HL-60 (cell line): ENCODE measurements at regions not wholly inside any gene's neighbourhood (a gene's known extent, or its start where the extent isn't known, plus 50 kb on each side); places are given as distances from the start of the nearest gene placed in this dataset.

Experiments used
- DNase-seq, 2 experiments: peaks; one replicate each; pipeline ENCODE4 v3.0.0-alpha.2; 2010 to 2020; ENCODE audit warnings: low read depth in 1 of 2, low spot score in 1 of 2
- H3K27ac ChIP-seq: fragments of 250-450 bp; sonication (Bioruptor Pico); replicated peaks from 2 replicates; pipeline ENCODE4 v1.5.1; 2020; ENCODE audit warnings: mild to moderate bottlenecking, moderate library complexity
- H3K27me3 ChIP-seq: fragments of 250-450 bp; sonication (Bioruptor Pico); 2 replicates; pipeline ENCODE4 v1.5.1; 2021; ENCODE audit warnings: mild to moderate bottlenecking, moderate library complexity; ENCODE audit not compliant: insufficient read depth, poor library complexity, severe bottlenecking
- H3K4me3 ChIP-seq: replicated peaks from 2 replicates; pipeline ENCODE4 v1.5.1; 2011; ENCODE audit warnings: mild to moderate bottlenecking, control low read depth, low read length; ENCODE audit not compliant: insufficient read depth
- GABPA ChIP-seq: IDR thresholded peaks from 2 replicates; pipeline ENCODE4 v1.6.1; 2012; ENCODE audit warnings: low read depth
- POLR2AphosphoS5 ChIP-seq: IDR thresholded peaks from 2 replicates; pipeline ENCODE4 v1.6.1; 2012; ENCODE audit warnings: low read depth
- REST ChIP-seq: IDR thresholded peaks from 2 replicates; pipeline ENCODE4 v1.6.1; 2012; ENCODE audit warnings: low read depth; ENCODE audit not compliant: insufficient replicate concordance
- SPI1 ChIP-seq: IDR thresholded peaks from 2 replicates; pipeline ENCODE4 v1.6.1; 2012; ENCODE audit warnings: low read depth, mild to moderate bottlenecking, borderline replicate concordance
- TF ChIP-seq, protein P1 (sequence below): IDR thresholded peaks from one replicate; pipeline ENCODE4 v1.5.1; 2011; ENCODE audit warnings: low read length, control low read depth, inconsistent platforms; ENCODE audit not compliant: insufficient read depth

DNA sequence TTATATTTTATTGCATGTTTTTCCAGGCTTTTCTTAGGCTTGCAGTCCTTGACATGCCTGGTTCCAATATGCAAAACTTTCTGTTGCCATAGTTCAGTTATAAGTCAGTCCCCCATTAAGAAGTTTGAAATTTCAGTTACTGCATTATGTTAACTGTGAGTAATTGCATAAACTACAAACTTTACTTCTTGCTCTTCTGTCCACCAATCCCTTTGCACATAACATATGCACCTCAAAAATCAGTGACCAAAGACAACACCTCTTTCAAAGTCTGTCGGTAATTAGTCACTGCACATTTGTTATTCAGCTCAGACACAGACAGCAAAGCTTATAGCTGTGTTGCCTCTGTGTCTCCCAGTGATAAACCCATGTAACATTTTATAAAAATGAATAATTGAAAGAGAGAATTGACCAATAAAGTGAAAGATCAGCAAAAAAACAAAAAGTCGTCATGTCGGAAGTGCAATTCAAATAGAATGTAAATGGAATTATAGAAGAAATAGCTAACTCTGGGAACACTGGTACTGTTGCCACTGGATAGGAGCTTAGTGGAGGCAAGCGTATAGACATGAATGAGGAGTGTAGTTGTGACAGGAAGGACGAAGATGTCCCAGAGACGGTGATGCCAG lies 50.3 kb upstream of the BTBD3 start:
- H3K27ac ChIP-seq = no peak overlapping the region
- TF ChIP-seq, protein P1, sequence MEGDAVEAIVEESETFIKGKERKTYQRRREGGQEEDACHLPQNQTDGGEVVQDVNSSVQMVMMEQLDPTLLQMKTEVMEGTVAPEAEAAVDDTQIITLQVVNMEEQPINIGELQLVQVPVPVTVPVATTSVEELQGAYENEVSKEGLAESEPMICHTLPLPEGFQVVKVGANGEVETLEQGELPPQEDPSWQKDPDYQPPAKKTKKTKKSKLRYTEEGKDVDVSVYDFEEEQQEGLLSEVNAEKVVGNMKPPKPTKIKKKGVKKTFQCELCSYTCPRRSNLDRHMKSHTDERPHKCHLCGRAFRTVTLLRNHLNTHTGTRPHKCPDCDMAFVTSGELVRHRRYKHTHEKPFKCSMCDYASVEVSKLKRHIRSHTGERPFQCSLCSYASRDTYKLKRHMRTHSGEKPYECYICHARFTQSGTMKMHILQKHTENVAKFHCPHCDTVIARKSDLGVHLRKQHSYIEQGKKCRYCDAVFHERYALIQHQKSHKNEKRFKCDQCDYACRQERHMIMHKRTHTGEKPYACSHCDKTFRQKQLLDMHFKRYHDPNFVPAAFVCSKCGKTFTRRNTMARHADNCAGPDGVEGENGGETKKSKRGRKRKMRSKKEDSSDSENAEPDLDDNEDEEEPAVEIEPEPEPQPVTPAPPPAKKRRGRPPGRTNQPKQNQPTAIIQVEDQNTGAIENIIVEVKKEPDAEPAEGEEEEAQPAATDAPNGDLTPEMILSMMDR = no peak
- TF ChIP-seq SPI1 (no peak), POLR2AphosphoS5 (no peak), REST (no peak), GABPA (no peak)
- H3K27me3 ChIP-seq = peaks cover 3% of the 10 kb centered on the region
- DNase-seq = no peak
- H3K4me3 ChIP-seq = no peak overlapping the region
